CD4-positive, alpha-beta T cell treated with Interleukin-6 at 100 ng/mL for 8 hours (primary cell): ENCODE measurements at regions not wholly inside any gene's neighbourhood (a gene's known extent, or its start where the extent isn't known, plus 50 kb on each side); places are given as distances from the start of the nearest gene placed in this dataset.
"Not testable (repeated sequence)": the region's sequence is repeated elsewhere in the genome, so short reads cannot be mapped to it uniquely, and the experiment has no call there.

Experiments
- DNase-seq: peaks from one replicate; pipeline ENCODE4 v3.0.0-alpha.2; 2020; ENCODE audit warnings: mixed read lengths, low spot score

DNA sequence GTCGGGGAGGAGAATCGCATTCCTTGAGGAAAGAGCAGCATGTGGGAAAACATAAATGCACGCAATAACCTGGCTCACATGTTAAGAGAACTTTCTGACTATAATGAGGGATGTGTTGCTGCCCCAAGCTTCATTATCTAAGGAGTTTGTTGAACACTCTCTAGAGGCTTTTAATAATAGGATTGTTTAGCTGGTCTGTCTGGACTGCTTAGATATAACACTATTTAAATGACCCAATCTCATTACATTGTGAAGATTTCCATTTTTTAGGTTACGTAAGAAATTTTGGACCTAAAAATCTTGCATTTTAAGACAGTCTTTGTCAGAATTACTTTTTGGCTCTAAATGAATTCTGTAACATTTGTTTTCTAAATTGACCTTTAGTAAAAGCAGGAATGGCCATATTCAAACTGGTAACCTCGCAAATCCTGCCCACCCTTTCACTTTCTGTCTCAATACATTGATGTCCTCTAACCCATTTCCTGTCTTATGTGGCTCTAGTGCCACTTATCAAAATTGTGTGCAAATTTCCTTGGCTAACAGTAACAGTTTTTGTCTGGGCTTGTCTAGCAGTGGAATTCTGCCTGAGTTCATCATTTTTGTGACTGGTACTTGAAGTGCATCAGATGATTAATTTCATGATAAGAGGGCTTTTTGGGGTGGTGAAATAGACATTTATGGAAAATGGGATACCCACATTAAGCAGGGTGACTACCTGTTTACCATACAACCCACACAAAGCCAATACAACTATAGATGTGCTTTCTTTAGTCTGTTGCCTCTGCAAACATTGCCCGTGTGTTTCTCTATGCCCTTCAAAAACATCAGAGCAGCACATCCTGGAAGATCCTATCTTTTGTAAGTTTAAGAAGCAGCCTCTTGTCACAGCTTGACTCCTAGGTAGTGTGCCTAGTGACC, 61.6 kb upstream of the IKBKE start:
- not testable (repeated sequence) for DNase-seq

DNA sequence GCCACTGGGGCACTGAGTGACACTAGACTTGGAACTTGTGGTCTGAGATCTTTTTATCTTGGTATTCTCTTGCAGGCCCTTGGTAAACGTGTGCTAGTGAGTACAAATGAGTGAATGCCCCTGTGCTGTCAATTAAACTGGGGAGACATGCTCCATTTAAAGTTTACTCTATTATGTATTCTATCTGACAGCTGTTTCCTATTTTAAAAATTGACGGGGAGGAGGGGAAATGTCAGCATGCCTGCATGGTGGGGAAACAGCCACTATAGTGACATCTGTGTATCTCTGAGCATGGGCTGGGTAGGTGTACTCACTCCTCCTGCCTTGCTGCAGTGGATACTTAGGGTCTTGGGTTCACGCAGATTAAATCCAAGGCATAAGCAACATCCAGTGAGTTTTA, 59.0 kb upstream of the IKBKE start:
- DNase-seq, result no peak

DNA sequence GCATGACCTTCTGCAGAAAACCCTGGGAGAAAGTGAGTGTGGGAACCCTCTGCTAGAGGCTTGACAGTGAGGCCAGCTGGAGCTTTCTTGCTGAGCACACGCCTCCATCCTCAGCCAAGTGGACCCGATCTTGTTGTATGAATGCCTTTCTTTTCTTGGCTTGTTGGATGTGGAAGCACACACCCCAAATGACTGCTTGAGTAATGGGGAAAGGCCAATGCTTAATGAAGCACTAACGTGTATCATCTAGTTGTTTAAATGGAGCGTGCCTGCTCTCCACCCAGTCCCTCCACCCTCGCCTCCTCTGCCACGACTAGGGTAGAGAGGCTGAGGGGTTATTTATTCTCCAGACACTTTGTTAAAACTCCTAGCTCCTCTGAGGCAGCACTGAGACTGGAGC, 54.3 kb upstream of the IKBKE start:
- DNase-seq, result no peak

DNA sequence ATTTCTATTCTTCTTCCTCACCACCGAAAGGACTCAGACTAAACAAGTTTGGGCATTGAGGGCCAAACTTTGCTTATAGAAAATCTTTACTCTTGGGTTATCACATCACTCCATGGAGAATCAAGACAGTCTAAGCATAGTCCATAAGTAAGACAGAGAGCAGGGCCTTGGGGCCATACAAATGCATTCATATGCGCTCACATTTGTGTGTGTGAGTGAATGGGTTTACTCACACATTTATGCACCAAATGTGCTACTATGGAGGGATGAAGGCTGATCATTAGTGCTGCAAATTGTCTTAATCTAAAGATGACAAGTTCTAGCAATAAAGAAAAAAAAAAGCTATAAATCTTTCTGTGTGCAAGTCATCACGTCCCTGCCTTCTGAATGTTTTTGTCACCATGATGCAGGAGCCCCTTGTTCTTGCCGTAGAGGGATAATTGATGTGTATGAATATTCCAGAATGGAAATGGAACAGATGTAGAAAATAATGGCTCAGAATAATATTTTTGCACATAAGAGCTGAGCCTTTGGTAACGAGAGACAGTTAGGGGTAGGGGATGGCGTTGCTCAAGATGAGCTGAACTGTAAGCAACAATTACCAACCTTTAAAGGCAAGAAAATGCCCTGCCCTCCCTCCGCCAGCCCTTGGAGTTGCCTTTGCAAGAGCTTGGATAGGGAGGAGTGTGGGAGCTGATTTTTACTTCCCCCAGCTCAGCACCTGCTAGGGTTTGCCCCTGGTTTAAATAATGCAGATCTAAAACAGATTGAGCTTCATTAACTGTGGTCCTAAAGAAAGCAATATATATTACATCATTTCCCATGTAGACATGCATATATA, 52.3 kb upstream of the IKBKE start:
- no peak for DNase-seq

DNA sequence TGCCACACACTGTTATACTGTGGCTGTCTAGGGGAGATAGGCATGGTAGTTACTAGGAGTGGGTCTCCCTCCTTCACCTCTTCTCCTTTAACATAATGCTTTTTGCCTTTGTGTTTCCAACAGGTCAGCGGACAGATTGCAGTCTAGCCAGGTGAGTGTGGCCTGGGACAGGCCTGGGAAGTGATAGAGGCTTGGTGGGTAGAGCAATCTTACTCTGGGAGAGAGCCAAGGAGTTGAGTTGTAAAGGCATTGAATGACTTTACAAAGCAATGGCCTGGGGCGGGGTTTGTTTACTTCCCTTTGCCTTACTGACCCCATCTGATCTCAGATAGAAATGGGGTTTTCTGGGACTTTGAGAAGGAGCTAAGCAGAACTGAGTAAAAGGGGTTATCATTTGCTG, 51.0 kb upstream of the IKBKE start:
- DNase-seq, result no peak

DNA sequence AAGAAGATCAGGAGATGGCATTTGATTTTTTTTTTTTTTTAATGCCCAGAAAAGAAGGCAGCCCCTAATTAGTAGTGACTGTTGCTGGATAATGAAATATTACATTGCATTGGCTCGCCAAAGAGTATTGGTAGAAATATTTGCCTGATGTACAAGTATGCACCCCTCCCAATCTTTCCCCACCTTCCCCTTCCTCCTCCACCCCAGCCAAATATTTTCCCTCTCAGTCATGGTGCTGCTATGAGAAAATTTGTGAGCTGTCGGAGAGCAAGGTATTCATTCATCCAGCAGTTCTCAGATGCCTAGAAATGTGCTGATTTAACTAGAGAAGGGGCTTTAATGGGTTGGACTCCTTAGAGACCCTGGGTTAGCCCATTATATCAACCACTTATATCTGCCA, 50.5 kb upstream of the IKBKE start:
- DNase-seq, result no peak

DNA sequence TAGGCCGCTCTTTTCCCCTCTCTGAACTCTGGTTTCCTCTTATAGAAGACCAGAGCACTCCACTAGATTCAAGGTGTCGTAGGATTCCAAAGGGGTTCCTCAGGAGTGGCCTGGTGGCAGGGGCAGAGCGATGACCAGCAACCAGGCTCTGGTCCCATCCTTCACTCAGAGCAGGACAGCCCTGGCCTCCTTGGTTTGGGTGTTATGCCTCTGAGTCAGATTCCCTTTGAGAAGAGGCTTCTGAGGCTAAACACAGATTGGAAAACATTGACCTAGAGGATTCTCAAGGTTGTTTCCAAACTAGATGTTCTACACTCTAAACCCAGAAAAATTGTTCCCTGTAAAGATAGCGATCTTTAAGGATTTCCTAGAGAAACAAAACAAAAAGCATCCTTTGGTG, 49.8 kb upstream of the IKBKE start:
- no peak for DNase-seq
